ENCODE measurements at regions not wholly inside any gene's neighbourhood (a gene's known extent, or its start where the extent isn't known, plus 50 kb on each side); places are given as distances from the start of the nearest gene placed in this dataset.

DNA sequence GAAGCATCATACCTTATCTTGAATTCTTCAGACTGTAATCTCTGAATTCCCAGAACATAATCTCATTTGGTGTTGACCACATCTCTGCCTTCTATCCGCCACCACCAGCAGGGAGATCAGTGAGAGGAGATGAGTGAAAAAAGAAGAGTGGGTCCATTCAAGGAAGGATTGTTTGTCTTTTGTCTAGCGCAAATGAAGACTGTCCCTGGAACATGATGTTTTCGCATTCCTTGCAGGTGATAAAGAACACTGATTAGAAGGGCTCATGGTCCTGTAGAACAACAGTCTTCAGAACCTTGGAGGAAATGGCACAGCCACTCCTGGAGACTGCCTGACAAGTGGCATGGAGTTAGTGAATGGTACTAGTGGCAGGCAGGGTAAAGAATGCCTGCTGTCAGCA, 869.6 kb downstream of the JRKL start:
- no peaks in the 10 kb centered on the region for H3K79me2 ChIP-seq (ENCODE audit: control insufficient read depth, insufficient read depth, low read length)
- H3K27me3 ChIP-seq (replicated peaks in 1 of 2; ENCODE audit: control insufficient read depth in 2 of 2, insufficient read depth in 2 of 2, low read length in 1 of 2): no peaks in the 10 kb centered on the region
- in situ Hi-C loops (cut with MboI) (no loop called here), intact Hi-C loops (cut with micrococcal nuclease; ENCODE audit: unreplicated experiment) (no loop called here)
- H3K4me2 ChIP-seq (ENCODE audit: control insufficient read depth, insufficient read depth): no peak overlapping the region
- ChIA-PET POLR2A (no interaction called here), CTCF (no interaction called here), SMC1A (ENCODE audit: uncharacterized antibody, unreplicated experiment) (no interaction called here), RAD21 (ENCODE audit: unreplicated experiment) (no interaction called here)
- WGBS (ENCODE audit: insufficient coverage, insufficient replicate concordance, low lambda C conversion rate, missing lambda C conversion rate): 63% methylated on average over 3 of the region's 3 CpGs
- no peak for ATAC-seq
- H4K20me1 ChIP-seq (ENCODE audit: control insufficient read depth, insufficient read depth): no peaks in the 10 kb centered on the region
- no peak overlapping the region for H3K27ac ChIP-seq (ENCODE audit: control insufficient read depth, insufficient read depth)
- no peaks in the 10 kb centered on the region for H3K9me3 ChIP-seq (replicated peaks; ENCODE audit: control insufficient read depth, insufficient read depth, low read length)
- no TSS peak for BruUV-seq (replicated peaks)
- DNase-seq (ENCODE audit: low read depth, low spot score): no peak
- no peaks in the 10 kb centered on the region for H3K4me1 ChIP-seq (ENCODE audit: control insufficient read depth, insufficient read depth, low read length)
- no peak overlapping the region for H2AFZ ChIP-seq (ENCODE audit: control insufficient read depth, low read depth, low read length)
- no peak overlapping the region for H3K4me3 ChIP-seq
- TF ChIP-seq MTA3 (IDR thresholded peaks at IDR 0.05; ENCODE audit: borderline replicate concordance, low read length): no peak
- TF ChIP-seq ZBED1 (IDR thresholded peaks at IDR 0.05; ENCODE audit: borderline replicate concordance): no peak
- TF ChIP-seq PML (IDR thresholded peaks at IDR 0.05; ENCODE audit: low read length): no peak
- TF ChIP-seq, protein P1, sequence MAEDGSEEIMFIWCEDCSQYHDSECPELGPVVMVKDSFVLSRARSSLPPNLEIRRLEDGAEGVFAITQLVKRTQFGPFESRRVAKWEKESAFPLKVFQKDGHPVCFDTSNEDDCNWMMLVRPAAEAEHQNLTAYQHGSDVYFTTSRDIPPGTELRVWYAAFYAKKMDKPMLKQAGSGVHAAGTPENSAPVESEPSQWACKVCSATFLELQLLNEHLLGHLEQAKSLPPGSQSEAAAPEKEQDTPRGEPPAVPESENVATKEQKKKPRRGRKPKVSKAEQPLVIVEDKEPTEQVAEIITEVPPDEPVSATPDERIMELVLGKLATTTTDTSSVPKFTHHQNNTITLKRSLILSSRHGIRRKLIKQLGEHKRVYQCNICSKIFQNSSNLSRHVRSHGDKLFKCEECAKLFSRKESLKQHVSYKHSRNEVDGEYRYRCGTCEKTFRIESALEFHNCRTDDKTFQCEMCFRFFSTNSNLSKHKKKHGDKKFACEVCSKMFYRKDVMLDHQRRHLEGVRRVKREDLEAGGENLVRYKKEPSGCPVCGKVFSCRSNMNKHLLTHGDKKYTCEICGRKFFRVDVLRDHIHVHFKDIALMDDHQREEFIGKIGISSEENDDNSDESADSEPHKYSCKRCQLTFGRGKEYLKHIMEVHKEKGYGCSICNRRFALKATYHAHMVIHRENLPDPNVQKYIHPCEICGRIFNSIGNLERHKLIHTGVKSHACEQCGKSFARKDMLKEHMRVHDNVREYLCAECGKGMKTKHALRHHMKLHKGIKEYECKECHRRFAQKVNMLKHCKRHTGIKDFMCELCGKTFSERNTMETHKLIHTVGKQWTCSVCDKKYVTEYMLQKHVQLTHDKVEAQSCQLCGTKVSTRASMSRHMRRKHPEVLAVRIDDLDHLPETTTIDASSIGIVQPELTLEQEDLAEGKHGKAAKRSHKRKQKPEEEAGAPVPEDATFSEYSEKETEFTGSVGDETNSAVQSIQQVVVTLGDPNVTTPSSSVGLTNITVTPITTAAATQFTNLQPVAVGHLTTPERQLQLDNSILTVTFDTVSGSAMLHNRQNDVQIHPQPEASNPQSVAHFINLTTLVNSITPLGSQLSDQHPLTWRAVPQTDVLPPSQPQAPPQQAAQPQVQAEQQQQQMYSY (CRISPR knock-in tag; IDR thresholded peaks at IDR 0.05): no peak
- TF ChIP-seq, protein P2, sequence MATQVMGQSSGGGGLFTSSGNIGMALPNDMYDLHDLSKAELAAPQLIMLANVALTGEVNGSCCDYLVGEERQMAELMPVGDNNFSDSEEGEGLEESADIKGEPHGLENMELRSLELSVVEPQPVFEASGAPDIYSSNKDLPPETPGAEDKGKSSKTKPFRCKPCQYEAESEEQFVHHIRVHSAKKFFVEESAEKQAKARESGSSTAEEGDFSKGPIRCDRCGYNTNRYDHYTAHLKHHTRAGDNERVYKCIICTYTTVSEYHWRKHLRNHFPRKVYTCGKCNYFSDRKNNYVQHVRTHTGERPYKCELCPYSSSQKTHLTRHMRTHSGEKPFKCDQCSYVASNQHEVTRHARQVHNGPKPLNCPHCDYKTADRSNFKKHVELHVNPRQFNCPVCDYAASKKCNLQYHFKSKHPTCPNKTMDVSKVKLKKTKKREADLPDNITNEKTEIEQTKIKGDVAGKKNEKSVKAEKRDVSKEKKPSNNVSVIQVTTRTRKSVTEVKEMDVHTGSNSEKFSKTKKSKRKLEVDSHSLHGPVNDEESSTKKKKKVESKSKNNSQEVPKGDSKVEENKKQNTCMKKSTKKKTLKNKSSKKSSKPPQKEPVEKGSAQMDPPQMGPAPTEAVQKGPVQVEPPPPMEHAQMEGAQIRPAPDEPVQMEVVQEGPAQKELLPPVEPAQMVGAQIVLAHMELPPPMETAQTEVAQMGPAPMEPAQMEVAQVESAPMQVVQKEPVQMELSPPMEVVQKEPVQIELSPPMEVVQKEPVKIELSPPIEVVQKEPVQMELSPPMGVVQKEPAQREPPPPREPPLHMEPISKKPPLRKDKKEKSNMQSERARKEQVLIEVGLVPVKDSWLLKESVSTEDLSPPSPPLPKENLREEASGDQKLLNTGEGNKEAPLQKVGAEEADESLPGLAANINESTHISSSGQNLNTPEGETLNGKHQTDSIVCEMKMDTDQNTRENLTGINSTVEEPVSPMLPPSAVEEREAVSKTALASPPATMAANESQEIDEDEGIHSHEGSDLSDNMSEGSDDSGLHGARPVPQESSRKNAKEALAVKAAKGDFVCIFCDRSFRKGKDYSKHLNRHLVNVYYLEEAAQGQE (IDR thresholded peaks at IDR 0.05; ENCODE audit: low read depth, low read length): no peak
- no peak for TF ChIP-seq RELA (IDR thresholded peaks at IDR 0.05; ENCODE audit: borderline replicate concordance, partially characterized antibody)
- no peak for TF ChIP-seq GATAD2B (conservative IDR thresholded peaks at IDR 0.05; ENCODE audit: low read depth)
- TF ChIP-seq NFYB (IDR thresholded peaks at IDR 0.05; ENCODE audit: insufficient read depth, low read depth, low read length): no peak
- TF ChIP-seq, protein P3, sequence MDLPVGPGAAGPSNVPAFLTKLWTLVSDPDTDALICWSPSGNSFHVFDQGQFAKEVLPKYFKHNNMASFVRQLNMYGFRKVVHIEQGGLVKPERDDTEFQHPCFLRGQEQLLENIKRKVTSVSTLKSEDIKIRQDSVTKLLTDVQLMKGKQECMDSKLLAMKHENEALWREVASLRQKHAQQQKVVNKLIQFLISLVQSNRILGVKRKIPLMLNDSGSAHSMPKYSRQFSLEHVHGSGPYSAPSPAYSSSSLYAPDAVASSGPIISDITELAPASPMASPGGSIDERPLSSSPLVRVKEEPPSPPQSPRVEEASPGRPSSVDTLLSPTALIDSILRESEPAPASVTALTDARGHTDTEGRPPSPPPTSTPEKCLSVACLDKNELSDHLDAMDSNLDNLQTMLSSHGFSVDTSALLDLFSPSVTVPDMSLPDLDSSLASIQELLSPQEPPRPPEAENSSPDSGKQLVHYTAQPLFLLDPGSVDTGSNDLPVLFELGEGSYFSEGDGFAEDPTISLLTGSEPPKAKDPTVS (IDR thresholded peaks at IDR 0.05; ENCODE audit: low read depth, low read length): no peak
- TF ChIP-seq GABPA (IDR thresholded peaks at IDR 0.05; ENCODE audit: low read depth): no peak
- H3K9ac ChIP-seq (ENCODE audit: control insufficient read depth, insufficient read depth, low read length): no peak overlapping the region
- no peaks in the 10 kb centered on the region for H3K36me3 ChIP-seq (ENCODE audit: control insufficient read depth in 2 of 2, insufficient read depth in 2 of 2, low read length in 1 of 2)
- no peak for FAIRE-seq

All from GM12878 (cell line).